Left renal pelvis (tissue), 4 donors: ENCODE measurements at regions not wholly inside any gene's neighbourhood (a gene's known extent, or its start where the extent isn't known, plus 50 kb on each side); places are given as distances from the start of the nearest gene placed in this dataset.

Source experiments
- DNase-seq, 4 donors: peaks; one replicate each; pipeline ENCODE4 v3.0.0-alpha.2; 2013; ENCODE audit warnings: low read depth in 4 of 4, low spot score in 3 of 4

DNA sequence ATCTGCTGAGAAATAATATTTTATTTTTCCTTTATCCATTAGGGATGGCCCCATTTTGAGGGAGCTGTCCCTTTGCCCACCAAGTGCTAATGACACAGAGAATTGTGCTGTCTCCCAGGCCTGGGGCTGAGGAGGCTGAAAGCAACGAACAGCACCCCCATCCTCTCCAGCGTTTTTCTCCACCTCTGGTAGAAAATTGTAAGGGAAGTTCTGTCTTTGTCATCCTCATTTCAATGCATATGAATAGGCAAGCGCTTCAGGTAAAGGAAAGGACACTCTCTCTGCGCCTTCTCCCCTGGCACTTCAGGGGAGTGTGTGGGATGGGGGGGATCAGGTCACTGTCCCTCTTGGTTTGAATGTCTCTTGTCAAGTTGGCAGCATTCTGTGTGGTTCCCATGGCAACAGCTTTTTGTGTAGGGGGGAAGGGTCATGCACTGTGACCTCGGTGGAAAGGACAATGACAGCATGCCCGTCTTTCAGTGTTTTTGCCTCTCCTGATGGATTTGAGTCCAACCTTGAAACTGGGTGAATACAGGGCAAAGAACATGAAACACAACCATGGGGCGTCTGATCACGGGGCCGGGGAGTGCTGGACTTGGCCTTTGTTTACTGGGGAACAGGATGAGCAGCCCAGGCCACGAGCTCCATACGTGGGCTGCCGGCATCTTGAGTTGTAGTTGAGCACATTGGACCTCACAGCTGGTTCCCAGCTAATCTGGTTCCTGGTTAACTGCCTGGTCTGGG is 230.2 kb downstream of the VRK1 start:
- no peak for DNase-seq

DNA sequence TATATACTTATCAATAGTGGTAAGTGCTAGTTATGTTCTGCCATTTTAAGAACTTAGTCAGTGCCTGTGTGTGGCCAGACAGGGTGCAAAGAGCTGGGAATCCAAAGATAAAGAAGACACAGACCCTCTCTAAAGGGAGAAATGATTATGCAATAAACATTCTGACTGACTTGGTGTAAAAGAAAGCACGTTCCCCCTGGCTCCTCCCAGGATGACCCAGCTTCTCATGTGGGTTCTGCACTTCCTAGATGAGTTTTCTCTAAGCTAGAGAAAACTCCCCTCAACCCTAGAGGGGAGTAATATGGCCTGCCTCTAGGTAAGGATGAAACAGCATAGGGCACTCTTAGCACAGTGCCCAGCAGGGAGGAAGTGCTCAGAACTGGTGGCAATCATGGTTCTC is 231.2 kb downstream of the VRK1 start:
- DNase-seq = no peak

DNA sequence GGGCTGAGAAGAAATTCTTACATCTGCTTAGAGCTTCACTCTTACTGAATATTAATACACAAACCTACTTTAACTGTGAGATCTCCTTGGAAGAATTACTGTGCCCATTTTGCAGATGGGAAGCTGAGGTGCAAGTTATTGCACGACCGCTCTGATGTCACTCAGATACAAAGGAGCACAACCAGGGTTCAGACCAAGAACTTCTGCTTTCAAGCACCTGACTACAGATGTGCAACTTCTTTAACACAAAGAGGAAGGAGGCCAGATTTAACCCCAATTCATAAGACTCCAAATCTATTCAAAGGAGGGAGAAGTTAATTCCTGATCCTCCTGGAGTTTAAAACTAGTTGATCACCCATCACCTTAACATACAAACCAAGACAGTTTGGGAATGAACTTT is 232.6 kb downstream of the VRK1 start:
- no peak for DNase-seq

DNA sequence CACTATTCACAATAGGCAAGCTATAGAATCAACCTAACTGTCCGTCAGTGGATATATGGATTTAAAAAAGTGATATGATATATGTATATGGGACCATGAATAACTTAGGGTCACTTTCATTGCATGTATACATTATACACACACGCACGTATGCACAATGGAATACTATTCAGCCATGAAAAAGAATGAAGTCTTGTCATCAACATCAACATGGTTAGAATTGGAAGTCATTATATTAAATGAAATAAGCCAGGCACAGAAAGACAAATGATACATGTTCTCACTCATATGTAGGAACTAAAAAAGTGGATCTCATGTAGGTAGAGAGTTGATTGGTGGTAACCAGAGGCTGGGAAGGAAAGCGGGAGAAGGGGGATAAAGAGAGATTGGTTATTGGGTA is 234.3 kb downstream of the VRK1 start:
- DNase-seq = no peak

DNA sequence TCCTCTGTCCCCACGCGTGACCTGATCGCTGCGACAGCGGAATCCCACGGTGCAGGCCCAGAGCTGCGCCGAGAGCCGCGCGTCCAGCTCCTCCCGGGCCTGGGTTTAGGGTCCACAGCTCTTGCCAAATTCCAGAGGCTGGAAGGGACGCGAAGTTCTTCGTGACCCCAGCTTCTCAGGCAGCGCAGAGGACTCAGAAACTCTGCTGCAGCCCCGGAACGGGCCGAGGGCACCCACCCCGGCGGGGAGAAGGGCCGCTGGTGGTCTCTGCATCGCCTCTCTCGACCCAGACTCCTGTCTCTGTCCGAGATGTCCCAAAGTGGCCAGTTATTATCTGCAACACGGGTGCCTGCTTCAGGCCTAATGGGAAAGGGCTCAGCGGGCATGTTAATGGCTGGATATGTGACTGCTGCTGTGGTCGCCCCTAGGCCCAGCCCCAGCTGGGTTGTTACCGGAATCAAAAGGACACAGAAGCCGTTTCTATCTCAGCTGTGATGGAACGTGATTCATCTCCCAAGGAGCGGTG is 236.4 kb downstream of the VRK1 start:
- no peak for DNase-seq

DNA sequence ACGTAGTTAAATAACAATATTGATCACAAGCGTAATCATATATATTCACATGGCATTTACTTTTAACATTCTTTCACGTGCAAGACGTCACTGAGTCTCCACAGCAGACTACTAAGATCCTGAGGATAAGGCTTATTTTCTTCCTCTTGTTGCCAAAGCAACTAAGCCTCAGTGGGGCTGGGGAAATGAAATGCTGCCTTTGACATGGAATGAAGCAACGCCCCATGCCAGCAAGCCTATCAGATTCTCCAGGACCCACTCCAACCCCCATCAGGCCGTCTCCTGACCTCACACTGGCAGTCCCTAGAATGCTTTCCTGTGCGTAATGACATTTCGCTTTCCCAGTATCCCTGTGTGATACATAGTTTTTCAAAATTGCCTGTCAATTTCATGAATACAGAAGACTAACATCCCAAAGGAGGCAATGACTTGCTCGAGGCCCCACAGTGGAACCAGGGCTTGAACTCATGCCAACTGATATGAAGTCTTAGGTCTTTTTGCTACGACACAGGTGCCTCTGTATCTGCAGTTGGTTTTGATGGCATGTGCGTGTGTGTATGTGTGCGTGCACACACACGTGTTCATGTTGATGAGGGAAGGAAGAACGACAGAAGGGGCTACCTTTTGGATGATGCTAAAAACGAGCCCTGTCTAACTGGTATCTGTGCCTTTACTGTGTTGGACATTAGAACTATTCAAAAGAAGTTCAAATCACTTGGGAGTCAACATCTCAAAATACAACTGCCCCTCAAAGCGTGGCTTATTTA is 239.1 kb downstream of the VRK1 start:
- DNase-seq = no peak

DNA sequence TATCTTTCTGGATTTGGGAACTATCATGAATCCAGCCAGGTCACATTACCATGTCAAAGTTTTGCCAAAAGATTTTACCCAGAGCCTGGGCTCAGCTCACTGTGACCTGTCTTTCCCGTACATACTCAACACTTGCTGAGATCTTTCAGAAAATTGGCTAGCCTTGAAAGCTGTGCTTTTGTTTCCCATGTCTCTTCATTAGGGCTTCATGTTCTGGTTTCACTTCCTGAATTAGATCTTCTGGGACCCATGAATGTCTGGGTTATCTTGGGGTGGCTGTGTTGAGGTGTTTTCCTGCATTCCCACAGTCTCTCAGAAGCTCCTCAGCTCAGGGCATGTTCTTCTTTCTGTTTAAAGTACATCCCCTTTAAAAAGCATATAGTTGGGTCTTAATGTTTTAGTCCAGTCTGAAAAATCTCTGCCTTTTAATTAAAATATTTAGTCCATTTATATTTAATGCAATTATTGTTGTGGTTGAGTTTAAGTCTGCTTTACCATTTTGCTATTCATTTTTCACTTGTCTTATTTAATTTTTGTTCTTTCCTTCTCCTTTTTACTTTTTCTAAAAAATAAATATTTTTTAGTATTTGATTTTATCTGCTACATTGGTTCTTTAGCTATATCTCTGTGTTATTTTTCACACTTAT is 242.7 kb downstream of the VRK1 start:
- no peak for DNase-seq

DNA sequence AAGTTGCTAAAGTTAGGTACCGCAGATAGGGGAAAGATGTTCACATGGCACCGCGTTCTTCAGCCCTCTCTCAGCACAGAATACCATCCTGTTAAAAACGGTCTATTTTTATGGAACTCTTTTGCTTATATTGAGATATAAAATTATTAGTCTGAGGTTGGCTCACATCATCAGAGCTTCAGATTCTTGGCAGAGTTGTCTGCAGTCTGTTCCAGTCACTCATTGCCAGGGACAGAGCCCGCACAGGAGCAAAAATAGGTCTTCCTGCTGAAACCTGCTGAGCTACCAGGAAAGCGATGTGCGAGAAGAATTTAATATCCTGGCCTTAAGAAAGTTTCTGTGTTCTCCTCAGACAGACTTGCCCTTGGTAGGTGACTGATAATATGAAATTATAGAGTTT is 249.8 kb downstream of the VRK1 start:
- no peak for DNase-seq

DNA sequence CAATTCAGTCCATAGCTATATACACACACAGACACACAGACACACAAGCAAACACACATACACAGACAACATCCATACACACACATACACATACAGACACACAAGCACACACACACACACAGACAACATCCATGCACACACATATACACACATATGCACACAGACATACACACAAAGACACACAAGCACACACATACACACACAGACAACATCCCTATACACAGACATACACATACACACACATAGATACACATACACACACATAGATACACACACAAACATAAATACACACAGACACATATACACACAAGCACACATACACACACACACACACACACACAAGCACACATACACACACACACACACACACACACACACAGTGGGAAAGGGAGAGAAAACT is 254.8 kb downstream of the VRK1 start:
- DNase-seq = no peak

DNA sequence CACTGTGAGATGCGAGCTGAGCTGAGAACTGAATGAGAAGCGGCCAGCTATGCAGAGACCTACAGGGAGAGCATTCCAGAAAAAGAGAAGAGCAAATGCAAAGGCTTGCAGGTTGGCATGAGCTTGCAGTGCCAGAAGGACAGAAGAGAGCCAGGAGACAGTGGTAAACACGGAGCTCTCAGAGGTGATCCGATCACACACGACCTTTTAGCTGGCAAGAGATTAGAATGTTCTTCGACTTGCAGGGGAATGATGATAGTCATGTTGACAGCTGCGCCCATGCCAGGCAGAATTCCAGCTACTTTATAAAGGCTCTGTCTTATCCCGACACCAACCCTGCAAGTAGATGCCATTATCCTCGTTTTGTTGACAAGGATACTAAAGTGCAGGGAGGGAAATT is 256.8 kb downstream of the VRK1 start:
- DNase-seq = no peak

DNA sequence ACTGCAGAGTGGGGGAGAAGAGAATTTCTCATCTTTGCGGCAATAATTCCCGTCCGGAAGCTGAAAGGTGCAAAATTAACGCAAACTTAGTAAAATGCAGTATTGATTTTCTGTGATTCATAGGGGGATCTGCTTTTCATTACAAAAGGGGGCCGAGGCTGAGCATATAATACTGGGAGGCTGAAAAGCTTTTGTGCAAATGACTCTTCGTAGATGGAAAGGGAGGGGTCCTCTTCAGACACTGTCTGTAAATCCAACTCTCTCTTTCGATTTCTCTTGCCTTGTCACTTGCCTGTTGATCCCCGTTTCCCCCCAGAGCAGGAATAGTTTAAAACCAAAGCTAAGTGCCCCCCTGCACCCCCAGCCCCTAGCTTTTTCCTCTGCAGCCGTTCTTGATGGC is 258.2 kb downstream of the VRK1 start:
- DNase-seq = no peak

DNA sequence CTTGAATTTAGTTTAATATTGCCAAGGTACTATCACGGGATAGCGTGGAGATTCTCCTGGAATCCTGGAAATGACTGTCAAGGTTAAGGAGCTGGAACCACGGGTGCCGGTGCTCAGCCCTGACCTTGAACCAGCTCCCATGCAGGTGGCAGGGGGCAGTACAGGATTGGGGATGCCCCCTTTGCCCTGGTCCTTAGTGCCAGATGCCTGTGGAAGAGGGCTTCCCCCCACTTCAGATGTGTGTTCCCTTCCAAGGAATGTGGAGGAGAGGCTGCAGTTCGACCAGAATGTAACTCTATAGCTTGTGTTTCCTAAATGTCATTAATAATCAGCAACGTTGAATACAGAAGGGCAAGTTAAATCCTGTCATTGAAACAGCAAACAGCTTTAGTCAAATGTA is 258.9 kb downstream of the VRK1 start:
- DNase-seq = no peak

DNA sequence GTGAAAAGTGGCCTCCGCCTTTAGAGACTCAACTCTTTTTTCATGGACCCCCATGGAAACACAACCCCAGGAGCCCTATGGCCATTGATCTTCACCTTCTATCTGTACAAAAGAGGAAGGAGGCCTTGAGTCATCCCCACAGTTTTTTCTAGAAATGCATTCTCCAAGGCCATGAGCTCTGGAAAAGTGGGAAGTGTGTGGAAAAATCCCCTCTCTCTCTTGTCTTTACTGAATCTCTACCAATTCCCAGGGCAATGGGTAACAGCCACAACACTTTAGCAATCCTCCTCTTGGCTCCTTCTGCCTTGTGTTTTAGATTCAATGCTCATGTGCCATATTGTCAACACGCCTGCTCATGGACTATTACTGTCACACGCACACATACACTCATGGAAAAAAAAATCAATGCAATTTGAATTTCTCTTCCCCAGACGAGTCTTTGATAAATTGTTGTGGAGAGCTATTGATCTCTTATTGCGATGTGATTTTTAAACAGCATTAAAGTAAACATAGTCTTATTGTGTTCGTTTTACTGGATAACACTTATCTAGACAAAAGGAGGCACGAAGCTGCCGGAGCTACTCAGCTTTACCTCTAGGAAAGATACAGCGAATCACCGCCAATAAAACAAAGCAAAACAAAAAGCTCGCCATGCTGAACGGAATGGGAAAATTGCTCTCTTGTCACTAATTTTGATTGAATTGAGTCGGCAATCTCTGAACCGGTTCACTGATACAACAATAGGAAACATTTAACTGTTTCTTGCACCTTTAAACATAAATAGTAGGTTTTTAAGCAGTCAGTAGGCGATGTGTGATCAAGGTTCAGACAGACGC is 260.3 kb downstream of the VRK1 start:
- DNase-seq = no peak

DNA sequence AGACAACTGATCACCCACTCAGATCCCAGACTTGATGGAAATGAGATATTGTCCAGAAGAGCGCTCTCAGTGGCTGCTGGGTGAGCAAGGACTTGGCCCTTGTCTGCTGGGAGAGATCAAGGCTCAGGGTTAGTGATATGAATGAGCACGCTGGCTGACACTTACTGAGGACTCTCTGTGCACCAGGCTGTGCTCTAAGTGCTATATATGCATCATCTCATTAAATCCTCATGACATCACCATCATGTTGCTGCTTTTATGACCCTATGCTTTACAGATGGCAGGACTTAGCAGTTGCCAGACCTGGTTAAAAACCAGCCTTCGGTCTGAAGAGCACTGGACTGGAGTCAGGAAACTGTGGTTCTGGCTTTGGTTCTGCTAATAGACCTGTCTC is 260.9 kb downstream of the VRK1 start:
- no peak for DNase-seq

DNA sequence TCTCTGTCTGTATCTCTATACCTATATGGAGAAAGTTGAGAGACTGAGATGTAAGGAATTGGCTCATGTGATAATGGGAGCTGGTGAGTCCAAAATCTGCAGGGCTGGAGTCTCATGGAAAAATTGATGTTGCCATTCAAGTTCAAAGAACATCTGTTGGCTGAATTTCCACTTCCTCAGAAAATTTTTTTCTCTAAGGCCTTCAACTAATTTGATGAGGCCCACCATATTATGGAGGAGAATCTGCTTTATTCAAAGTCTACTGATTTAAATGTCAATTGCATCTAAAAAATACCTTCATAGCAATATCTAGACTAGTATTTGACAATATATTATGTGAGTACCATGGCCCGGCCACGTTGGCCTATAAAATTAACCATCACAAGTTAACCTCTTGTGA is 261.4 kb downstream of the VRK1 start:
- DNase-seq = no peak

DNA sequence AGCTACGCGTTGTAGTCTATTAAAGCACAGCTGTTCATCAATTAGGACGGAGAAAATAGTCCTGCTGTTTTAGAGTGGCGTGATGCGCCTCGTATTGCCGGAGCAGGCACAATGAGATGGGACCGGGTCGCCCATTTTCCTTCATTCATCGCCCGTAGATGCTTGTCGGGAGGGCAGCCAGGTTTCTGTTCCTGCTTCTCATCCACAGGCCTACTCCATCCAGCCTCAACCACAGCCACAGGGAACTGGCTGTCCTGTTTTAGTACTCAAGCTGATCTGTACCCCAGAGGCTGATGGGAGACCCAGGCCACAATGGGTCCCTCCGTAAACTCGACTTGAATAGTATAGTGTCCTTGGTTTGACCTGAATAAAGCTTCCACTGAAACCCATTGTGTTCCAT is 264.0 kb downstream of the VRK1 start:
- no peak for DNase-seq

DNA sequence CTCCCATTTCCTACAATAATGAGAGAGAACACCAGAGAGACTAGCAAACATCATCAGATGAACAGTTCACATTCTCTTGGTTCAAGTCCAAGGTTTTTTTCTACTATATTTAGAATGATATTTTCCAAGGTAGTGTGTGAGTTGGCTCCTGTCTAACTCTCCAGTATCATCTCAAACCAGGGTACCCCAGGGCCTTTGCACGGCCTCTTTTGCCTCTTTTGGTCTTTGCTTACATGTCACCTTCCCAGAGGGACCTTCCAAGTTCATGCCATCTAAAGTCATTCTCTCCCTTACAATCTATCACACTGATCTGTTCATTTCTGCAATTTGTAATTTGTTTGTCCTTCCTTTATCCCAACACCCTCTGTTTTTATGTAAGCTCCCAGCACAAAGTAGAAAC is 264.5 kb downstream of the VRK1 start:
- no peak for DNase-seq

DNA sequence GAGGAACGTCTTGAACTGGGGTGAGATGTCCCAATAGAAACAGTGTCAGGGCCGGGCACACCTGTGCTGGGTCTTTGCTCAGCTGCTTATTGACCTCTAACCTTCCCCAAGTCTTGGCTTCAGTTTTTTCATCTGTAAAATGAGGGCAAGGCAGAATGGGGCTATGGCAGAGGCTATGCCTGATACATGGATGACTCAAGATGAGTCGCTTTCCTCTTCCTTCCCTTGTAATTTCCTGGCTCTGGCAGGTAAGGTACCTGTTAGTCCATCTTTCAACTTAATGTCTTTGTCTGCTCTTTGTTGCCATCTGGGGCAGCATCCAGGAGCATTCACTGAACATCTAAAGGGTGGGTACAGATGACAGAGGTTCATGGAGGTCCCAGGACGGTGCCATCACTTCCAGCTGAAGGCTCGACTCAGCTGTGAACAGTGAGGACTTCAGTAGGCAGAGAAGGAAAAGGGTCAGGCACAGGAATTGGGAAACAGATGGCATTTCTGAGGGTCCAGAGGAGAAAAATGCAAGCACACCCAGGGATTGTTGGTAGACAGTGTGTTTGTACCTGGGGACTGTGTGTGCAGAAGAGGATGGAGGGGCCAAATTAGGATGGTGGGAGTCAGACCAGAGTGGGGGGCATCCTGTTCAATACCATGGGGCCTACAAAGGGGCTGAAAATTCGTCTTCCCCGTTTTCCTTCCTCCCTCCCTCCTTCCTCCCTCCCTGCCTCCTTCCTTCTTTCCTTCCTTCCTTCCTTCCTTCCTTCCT is 268.3 kb downstream of the VRK1 start:
- no peak for DNase-seq

DNA sequence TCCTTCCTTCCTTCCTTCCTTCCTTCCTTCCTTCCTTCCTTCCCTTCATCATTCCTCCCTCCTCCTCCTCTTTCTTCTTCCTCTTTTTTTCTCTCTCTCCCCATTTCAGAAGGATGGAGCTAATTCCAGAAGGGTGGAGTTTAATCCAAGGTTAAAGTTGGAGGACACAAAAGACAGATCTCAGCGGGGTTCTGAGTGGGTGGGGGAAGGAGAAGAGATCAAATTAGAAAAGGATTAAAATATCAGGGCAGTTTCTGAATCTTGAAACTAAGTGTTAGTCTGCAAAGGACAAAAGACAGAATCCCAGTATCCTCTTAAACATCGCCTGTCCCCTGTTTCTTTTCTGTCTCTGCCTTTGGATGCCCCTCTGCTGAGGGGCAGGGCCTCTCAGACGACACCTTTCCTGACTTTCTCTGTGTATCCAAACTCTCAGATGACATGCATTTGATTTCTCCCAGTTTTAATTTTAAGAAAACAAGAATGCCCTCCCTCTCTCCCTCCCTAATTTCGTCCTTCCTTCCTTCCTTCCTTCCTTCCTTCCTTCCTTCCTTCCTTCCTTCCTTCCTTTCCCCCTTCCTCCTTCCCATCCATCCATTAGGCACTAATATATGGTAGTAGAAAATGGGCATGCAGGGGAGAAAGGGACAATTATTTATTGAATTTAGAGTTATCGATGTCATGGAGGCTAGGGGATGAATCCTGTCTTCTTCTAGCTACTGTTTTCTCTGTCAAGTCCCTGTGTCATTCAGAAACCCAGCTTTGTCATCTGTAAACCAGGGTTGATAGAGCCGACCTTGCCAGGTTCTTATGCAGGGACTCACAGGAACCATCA is 269.1 kb downstream of the VRK1 start:
- DNase-seq = no peak
